Transverse colon (tissue), 4 donors: ENCODE measurements at regions not wholly inside any gene's neighbourhood (a gene's known extent, or its start where the extent isn't known, plus 50 kb on each side); places are given as distances from the start of the nearest gene placed in this dataset.

ENCODE experiments used
- CTCF ChIP-seq, 5 experiments: fragments of 200-600 bp in 3 of 5; fragments of 450-650 bp in 2 of 5; sonication (generic) in 3 of 5; IDR thresholded peaks; 1 replicate in 2 of 5; 2 replicates in 3 of 5; pipeline ENCODE4 v1.5.1; 2016 to 2017; ENCODE audit warnings: antibody characterized with exemption in 5 of 5, inconsistent platforms in 3 of 5, mild to moderate bottlenecking in 2 of 5, moderate library complexity in 1 of 5
- POLR2AphosphoS5 ChIP-seq, 3 donors: sonication (generic); formaldehyde crosslinking; IDR thresholded peaks; one replicate each; pipeline ENCODE4 v1.6.1; 2016; ENCODE audit warnings: antibody characterized with exemption in 3 of 3

- TF ChIP-seq CTCF (IDR thresholded peaks at IDR 0.05) (no peak), POLR2AphosphoS5 (IDR thresholded peaks at IDR 0.05) (no peak)
These were observed 212.6 kb upstream of the HTR1E start for GRCh38 chr6:86724695-86725094.
